Breast epithelium (tissue), 4 donors: ENCODE measurements at regions not wholly inside any gene's neighbourhood (a gene's known extent, or its start where the extent isn't known, plus 50 kb on each side); places are given as distances from the start of the nearest gene placed in this dataset.

Experiments
- DNase-seq, 2 donors: peaks; one replicate each; pipeline ENCODE4 v3.0.0-alpha.2; 2019; ENCODE audit warnings: low spot score in 2 of 2
- H3K27ac ChIP-seq, 2 donors: fragments of 200-600 bp; sonication (generic) in 1 of 2; one replicate each; pipeline ENCODE4 v1.5.1; 2016 to 2019; ENCODE audit warnings: mild to moderate bottlenecking in 1 of 2
- H3K27me3 ChIP-seq, 2 donors: fragments of 200-600 bp; sonication (generic) in 1 of 2; one replicate each; pipeline versions ENCODE4 v1.5.1 to v1.6.0; 2017 to 2019; ENCODE audit warnings: control low read depth in 1 of 2, mild to moderate bottlenecking in 1 of 2
- H3K36me3 ChIP-seq: fragments of 200-600 bp; one replicate; pipeline ENCODE4 v1.5.1; 2019
- H3K4me1 ChIP-seq, 2 donors: fragments of 200-600 bp; sonication (generic); one replicate each; pipeline ENCODE4 v1.5.1; 2016 to 2019; ENCODE audit warnings: control low read depth in 1 of 2
- H3K4me3 ChIP-seq, 3 donors: fragments of 200-600 bp; sonication (generic); 1 replicate in 2 of 3; 2 replicates in 1 of 3; pipeline ENCODE4 v1.5.1; 2016 to 2019; ENCODE audit warnings: mild to moderate bottlenecking in 3 of 3, moderate library complexity in 2 of 3
- H3K9me3 ChIP-seq, 2 donors: fragments of 200-600 bp; sonication (generic) in 1 of 2; one replicate each; pipeline ENCODE4 v1.5.1; 2016 to 2019; ENCODE audit warnings: control low read depth in 1 of 2
- CTCF ChIP-seq, 3 donors: fragments of 450-650 bp; IDR thresholded peaks; one replicate each; pipeline ENCODE4 v1.5.1; 2016 to 2017; ENCODE audit warnings: antibody characterized with exemption in 3 of 3, mild to moderate bottlenecking in 3 of 3, moderate library complexity in 3 of 3
- POLR2A ChIP-seq: fragments of 450-650 bp; IDR thresholded peaks from one replicate; pipeline ENCODE4 v1.6.1; 2016; ENCODE audit warnings: antibody characterized with exemption, mild to moderate bottlenecking, moderate library complexity
- POLR2AphosphoS5 ChIP-seq, 3 donors: sonication (generic); formaldehyde crosslinking; IDR thresholded peaks; one replicate each; pipeline ENCODE4 v1.6.1; 2017; ENCODE audit warnings: antibody characterized with exemption in 3 of 3
- intact Hi-C: fragments of 100-400 bp; cut with DNase I; formaldehyde crosslinking; loops from one replicate; pipeline ENCODE4 v1.15.1; 2023; ENCODE audit warnings: low total_unique reads

- Histone ChIP-seq H3K4me1 (no peaks in the 10 kb centered on the region), H3K36me3 (no peaks in the 10 kb centered on the region), H3K27me3 (no peaks in the 10 kb centered on the region), H3K4me3 (no peak overlapping the region), H3K9me3 (no peaks in the 10 kb centered on the region), H3K27ac (no peak overlapping the region)
- TF ChIP-seq CTCF (IDR thresholded peaks at IDR 0.05) (no peak), POLR2AphosphoS5 (IDR thresholded peaks at IDR 0.05) (no peak), POLR2A (no peak)
- DNase-seq: no peak
- intact Hi-C loops: no loop called here
These were observed 563.4 kb upstream of the MKI67 start for GRCh38 chr10:128689667-128690066.

GRCh38 chr10:128693493-128694131 lies 567.4 kb upstream of the MKI67 start:
- Histone ChIP-seq H3K27me3 (peaks cover 0 to 5% of the 10 kb centered on the region in 2 donors), H3K4me1 (no peaks in the 10 kb centered on the region), H3K36me3 (no peaks in the 10 kb centered on the region), H3K4me3 (no peak overlapping the region), H3K9me3 (no peaks in the 10 kb centered on the region), H3K27ac (no peak overlapping the region)
- intact Hi-C loops: no loop called here
- no peak for TF ChIP-seq POLR2AphosphoS5 (IDR thresholded peaks at IDR 0.05)
- DNase-seq: no peak

- Histone ChIP-seq H3K9me3 (no peaks in the 10 kb centered on the region), H3K4me3 (no peak overlapping the region), H3K27ac (no peak overlapping the region), H3K27me3 (peaks cover 0 to 5% of the 10 kb centered on the region in 2 donors), H3K4me1 (no peaks in the 10 kb centered on the region), H3K36me3 (no peaks in the 10 kb centered on the region)
- no peak for DNase-seq
- no peak for TF ChIP-seq POLR2A
- no peak for TF ChIP-seq CTCF (IDR thresholded peaks at IDR 0.05)
- TF ChIP-seq POLR2AphosphoS5 (IDR thresholded peaks at IDR 0.05): no peak
- intact Hi-C loops: no loop called here
These were observed 568.1 kb upstream of the MKI67 start for GRCh38 chr10:128694168-128694850.

- TF ChIP-seq POLR2AphosphoS5 (IDR thresholded peaks at IDR 0.05) (no peak), CTCF (IDR thresholded peaks at IDR 0.05) (no peak), POLR2A (no peak)
- no peaks in the 10 kb centered on the region for H3K9me3 ChIP-seq
- H3K36me3 ChIP-seq: no peaks in the 10 kb centered on the region
- no peak overlapping the region for H3K27ac ChIP-seq
- no peak for DNase-seq
- intact Hi-C loops: no loop called here
- H3K27me3 ChIP-seq: peaks cover 0 to 5% of the 10 kb centered on the region in 2 donors
- H3K4me3 ChIP-seq: no peak overlapping the region
- H3K4me1 ChIP-seq: no peaks in the 10 kb centered on the region
These were observed 568.9 kb upstream of the MKI67 start for GRCh38 chr10:128694851-128695725.

- peaks cover 0 to 5% of the 10 kb centered on the region in 2 donors for H3K27me3 ChIP-seq
- H3K9me3 ChIP-seq: no peaks in the 10 kb centered on the region
- H3K27ac ChIP-seq: no peak overlapping the region
- intact Hi-C loops: no loop called here
- H3K4me3 ChIP-seq: no peak overlapping the region
- no peak for TF ChIP-seq CTCF (IDR thresholded peaks at IDR 0.05)
- TF ChIP-seq POLR2A: no peak
- no peak for TF ChIP-seq POLR2AphosphoS5 (IDR thresholded peaks at IDR 0.05)
- no peaks in the 10 kb centered on the region for H3K36me3 ChIP-seq
- H3K4me1 ChIP-seq: no peaks in the 10 kb centered on the region
- DNase-seq: no peak
These were observed 569.7 kb upstream of the MKI67 start for GRCh38 chr10:128695931-128696330.
